AG04449 (cell line): ENCODE measurements at regions not wholly inside any gene's neighbourhood (a gene's known extent, or its start where the extent isn't known, plus 50 kb on each side); places are given as distances from the start of the nearest gene placed in this dataset.

Experiments used
- CTCF ChIA-PET: fragments of 350-600 bp; formaldehyde crosslinking; extraction: SDS; loops from one replicate; lab custom pipeline; 2021; ENCODE audit warnings: antibody characterized with exemption; lab: Yijun Ruan, JAX
- POLR2A ChIA-PET: fragments of 400-600, 350-600 bp; formaldehyde crosslinking; extraction: SDS; loops from one replicate; lab custom pipeline; 2020; ENCODE audit warnings: antibody characterized with exemption, inconsistent platforms; lab: Yijun Ruan, JAX
- DNase-seq: peaks from one replicate; pipeline ENCODE4 v3.0.0-alpha.2; 2010; ENCODE audit warnings: low read depth, low spot score
- H3K4me3 ChIP-seq: 2 replicates; pipeline ENCODE4 v1.5.1; 2011; ENCODE audit warnings: low read depth, mild to moderate bottlenecking, control low read depth, low read length
- TF ChIP-seq, protein P1 (sequence below): IDR thresholded peaks from one replicate; pipeline ENCODE4 v1.5.1; 2011; ENCODE audit warnings: mild to moderate bottlenecking, moderate library complexity, low read length, control low read depth, inconsistent platforms; ENCODE audit not compliant: insufficient read depth; ENCODE audit errors: missing control alignments

DNA sequence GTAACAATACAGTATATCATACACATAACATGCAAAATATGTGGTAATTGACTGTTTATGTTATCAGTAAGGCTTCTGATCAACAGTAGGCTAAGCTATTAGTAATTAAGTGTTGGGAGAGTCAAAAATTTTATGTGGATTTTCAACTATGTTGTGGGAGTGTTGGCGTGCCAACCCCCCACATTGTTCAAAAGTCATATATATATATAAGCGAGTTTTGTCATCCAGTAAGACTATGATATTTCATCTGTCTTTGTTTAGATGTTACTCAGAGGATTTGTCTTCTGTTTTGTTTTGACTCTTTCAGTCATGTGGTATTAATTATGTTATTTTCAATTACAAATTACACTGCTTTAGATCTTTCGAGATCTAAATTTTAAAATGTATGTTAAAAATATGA is 51.0 kb upstream of the RAP2B start:
- no peak overlapping the region for H3K4me3 ChIP-seq
- POLR2A ChIA-PET, result interaction anchor here (0.9 kb wide), 1 partner anchor 50 kb away, joined by 3 read pairs; no protein-coding TSS in a partner anchor
- CTCF ChIA-PET, result no interaction called here
- DNase-seq, result no peak
- TF ChIP-seq, protein P1, sequence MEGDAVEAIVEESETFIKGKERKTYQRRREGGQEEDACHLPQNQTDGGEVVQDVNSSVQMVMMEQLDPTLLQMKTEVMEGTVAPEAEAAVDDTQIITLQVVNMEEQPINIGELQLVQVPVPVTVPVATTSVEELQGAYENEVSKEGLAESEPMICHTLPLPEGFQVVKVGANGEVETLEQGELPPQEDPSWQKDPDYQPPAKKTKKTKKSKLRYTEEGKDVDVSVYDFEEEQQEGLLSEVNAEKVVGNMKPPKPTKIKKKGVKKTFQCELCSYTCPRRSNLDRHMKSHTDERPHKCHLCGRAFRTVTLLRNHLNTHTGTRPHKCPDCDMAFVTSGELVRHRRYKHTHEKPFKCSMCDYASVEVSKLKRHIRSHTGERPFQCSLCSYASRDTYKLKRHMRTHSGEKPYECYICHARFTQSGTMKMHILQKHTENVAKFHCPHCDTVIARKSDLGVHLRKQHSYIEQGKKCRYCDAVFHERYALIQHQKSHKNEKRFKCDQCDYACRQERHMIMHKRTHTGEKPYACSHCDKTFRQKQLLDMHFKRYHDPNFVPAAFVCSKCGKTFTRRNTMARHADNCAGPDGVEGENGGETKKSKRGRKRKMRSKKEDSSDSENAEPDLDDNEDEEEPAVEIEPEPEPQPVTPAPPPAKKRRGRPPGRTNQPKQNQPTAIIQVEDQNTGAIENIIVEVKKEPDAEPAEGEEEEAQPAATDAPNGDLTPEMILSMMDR, result no peak
